ENCODE measurements at regions not wholly inside any gene's neighbourhood (a gene's known extent, or its start where the extent isn't known, plus 50 kb on each side); places are given as distances from the start of the nearest gene placed in this dataset.

GRCh38 chr1:175864183-175864582 lies 120.8 kb upstream of the TNR start:
- DNase-seq (ENCODE audit: low spot score in 2 of 2) = no peak
- H3K4me3 ChIP-seq (ENCODE audit: low read depth, poor library complexity, severe bottlenecking) = no peak overlapping the region
- WGBS, 2 donors = 83 to 87% methylated on average over 7 of the region's 7 CpGs
- TF ChIP-seq, protein P1, sequence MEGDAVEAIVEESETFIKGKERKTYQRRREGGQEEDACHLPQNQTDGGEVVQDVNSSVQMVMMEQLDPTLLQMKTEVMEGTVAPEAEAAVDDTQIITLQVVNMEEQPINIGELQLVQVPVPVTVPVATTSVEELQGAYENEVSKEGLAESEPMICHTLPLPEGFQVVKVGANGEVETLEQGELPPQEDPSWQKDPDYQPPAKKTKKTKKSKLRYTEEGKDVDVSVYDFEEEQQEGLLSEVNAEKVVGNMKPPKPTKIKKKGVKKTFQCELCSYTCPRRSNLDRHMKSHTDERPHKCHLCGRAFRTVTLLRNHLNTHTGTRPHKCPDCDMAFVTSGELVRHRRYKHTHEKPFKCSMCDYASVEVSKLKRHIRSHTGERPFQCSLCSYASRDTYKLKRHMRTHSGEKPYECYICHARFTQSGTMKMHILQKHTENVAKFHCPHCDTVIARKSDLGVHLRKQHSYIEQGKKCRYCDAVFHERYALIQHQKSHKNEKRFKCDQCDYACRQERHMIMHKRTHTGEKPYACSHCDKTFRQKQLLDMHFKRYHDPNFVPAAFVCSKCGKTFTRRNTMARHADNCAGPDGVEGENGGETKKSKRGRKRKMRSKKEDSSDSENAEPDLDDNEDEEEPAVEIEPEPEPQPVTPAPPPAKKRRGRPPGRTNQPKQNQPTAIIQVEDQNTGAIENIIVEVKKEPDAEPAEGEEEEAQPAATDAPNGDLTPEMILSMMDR (IDR thresholded peaks at IDR 0.05) = no peak
- no peak for TF ChIP-seq POLR2A (IDR thresholded peaks at IDR 0.05)
- intact Hi-C loops (cut with DNase I; ENCODE audit: low total_unique reads) = no loop called here

GRCh38 chr1:175863299-175864050 lies 120.1 kb upstream of the TNR start:
- TF ChIP-seq POLR2A (IDR thresholded peaks at IDR 0.05) = no peak
- TF ChIP-seq, protein P1 (IDR thresholded peaks at IDR 0.05) = no peak
- intact Hi-C loops (cut with DNase I; ENCODE audit: low total_unique reads) = no loop called here
- 85 to 90% methylated on average over 14 of the region's 14 CpGs for WGBS, 2 donors

DNA sequence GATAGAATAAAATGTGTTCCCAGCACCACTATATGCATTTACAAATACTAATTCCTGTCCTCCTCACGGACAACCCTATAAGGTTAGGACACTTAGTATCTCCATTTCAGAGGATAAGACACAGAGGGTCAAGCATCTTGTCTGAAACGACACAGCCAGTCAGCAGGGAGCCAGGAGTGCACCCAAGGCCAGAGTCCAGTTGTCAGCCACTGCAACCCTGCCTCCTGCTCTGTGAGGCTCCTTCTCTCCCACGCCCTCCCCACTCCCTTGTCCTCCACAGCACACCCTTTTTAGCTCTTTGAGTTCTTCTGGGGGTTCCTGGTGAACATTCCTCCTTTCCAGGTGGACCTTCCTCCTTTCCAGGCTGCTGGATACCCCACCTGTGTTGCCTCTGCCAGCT lies 119.0 kb upstream of the TNR start:
- peak in 1 of 2 donors; percentile 57 for DNase-seq (ENCODE audit: low spot score in 2 of 2)
- intact Hi-C loops (cut with DNase I; ENCODE audit: low total_unique reads) = no loop called here
- TF ChIP-seq, protein P1 (IDR thresholded peaks at IDR 0.05) = no peak
- TF ChIP-seq POLR2A (IDR thresholded peaks at IDR 0.05) = no peak
- 78 to 84% methylated on average over 3 of the region's 3 CpGs for WGBS, 2 donors
- H3K4me3 ChIP-seq (ENCODE audit: low read depth, poor library complexity, severe bottlenecking) = no peak overlapping the region

More at GRCh38 chr1:175863299-175864050, 120.1 kb upstream of the TNR start:
- no peak overlapping the region for H3K4me3 ChIP-seq (ENCODE audit: low read depth, poor library complexity, severe bottlenecking)
- no peak for DNase-seq (ENCODE audit: low spot score in 2 of 2)

DNA sequence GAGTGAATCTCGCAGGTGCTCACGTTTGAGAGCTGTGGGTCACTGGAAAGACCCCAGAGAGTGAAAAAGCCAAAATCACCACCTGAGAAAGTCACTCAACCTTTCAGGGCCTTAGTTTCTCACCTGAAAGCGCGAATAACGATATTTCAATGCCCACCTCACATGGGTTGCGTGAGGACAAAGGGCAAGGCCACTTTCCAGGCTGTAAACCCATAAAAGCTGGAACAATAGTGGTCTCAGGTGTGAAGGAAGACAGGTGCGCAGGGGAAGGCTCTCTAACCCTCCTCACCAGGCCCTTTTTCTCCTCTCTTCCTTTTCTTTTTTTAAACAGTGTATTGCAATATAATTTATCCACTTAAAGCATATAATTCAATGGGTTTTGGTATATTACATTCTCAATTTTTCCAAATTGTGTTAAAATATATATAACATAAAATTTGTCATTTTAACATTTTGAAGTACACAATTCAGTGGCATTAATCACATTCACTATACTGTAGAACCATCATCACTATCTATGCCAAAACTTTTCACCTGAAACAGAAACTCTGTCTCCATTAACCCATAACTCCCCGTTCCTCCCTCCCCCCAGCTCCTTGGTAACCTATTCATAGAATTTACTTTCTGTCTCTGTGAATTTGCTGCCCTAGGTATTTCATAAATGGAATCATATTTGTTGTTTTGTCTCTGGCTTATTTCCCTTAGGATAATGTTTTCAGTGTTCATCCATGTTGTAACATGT lies 118.4 kb upstream of the TNR start:
- DNase-seq (ENCODE audit: low spot score in 2 of 2) = no peak
- TF ChIP-seq POLR2A (IDR thresholded peaks at IDR 0.05) = no peak
- TF ChIP-seq, protein P1 (IDR thresholded peaks at IDR 0.05) = no peak
- 76 to 81% methylated on average over 8 of the region's 8 CpGs for WGBS, 2 donors
- no peak overlapping the region for H3K4me3 ChIP-seq (ENCODE audit: low read depth, poor library complexity, severe bottlenecking)
- intact Hi-C loops (cut with DNase I; ENCODE audit: low total_unique reads) = no loop called here

GRCh38 chr1:175857756-175858155 lies 114.4 kb upstream of the TNR start:
- WGBS, 2 donors = 26 to 27% methylated on average over 6 of the region's 6 CpGs
- intact Hi-C loops (cut with DNase I; ENCODE audit: low total_unique reads) = no loop called here
- TF ChIP-seq, protein P1 (IDR thresholded peaks at IDR 0.05) = no peak
- TF ChIP-seq POLR2A (IDR thresholded peaks at IDR 0.05) = no peak
- peak in 1 of 2 donors; percentile 69 for DNase-seq (ENCODE audit: low spot score in 2 of 2)
- no peak overlapping the region for H3K4me3 ChIP-seq (ENCODE audit: low read depth, poor library complexity, severe bottlenecking)
